ENCODE measurements at regions not wholly inside any gene's neighbourhood (a gene's known extent, or its start where the extent isn't known, plus 50 kb on each side); places are given as distances from the start of the nearest gene placed in this dataset.
A peak's percentile ranks its signal among the peaks of the same experiment; 100 is the strongest.
"Not testable (repeated sequence)": the region's sequence is repeated elsewhere in the genome, so short reads cannot be mapped to it uniquely, and the experiment has no call there.

DNA sequence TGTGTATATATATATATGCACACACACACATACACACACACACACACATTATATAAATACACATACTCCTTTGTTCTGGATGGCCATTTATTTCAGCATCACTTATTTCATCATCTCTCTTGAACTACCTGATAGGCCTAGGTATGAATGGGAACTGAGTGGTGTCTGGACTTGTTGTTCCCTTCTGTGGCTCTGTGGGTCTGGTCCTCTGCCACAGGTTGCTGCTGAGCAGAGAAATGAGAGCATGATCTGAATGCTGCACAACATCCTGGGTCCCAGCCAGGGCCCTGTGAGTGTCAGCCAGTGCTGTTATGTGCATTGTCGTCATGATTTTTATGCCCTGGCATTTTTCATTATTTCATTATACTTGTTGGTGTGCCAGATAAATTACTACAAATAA is 116.3 kb downstream of the CDRT15L2 start:
- intact Hi-C loops (cut with DNase I, micrococcal nuclease); DNase-seq; ATAC-seq; H3K36me3 ChIP-seq (ENCODE audit: low read depth); H3K9me3 ChIP-seq; H3K4me3 ChIP-seq; H3K4me1 ChIP-seq (ENCODE audit: low read depth): not testable (repeated sequence)

DNA sequence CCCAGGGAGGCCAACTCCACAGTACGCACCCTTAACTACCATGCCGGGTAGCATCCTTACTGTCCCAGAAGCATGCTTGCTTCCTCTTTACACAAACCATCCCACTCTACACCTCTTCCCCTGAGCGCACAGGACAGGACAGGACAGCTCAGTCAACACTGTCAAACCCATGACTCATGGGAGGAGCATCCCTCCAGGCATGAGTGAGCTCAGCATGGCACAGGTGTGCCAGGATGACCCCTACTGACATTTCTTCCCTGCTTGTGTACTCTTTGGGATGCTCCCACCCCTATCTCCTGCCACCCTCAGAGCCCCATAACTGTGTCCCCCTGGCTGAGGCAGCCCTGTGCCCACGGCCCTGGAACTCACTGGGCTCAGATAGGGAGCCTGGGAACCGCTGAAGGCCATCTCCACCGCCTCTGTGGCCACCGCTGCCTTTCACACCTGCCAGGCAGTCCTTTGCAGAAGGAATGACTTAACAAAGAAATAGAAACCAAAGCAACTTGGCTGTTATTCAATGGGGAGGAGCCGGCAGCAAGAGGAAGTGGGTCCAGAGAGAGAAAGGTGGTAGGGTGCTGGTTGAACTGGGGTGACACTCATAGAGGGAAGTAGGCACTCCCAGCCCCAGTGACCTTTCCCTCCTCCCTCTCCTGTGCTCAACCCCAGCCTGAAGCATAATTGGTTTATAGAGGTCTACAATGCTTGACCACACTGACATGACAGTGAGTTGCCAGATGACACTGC is 119.1 kb downstream of the CDRT15L2 start:
- H3K4me3 ChIP-seq; intact Hi-C loops (cut with DNase I, micrococcal nuclease); H3K4me1 ChIP-seq (ENCODE audit: low read depth); H3K9me3 ChIP-seq; H3K36me3 ChIP-seq (ENCODE audit: low read depth): not testable (repeated sequence)
- peak in 2 of 3 donors; percentile 23 to 37 for DNase-seq
- peak; percentile 95 for ATAC-seq

DNA sequence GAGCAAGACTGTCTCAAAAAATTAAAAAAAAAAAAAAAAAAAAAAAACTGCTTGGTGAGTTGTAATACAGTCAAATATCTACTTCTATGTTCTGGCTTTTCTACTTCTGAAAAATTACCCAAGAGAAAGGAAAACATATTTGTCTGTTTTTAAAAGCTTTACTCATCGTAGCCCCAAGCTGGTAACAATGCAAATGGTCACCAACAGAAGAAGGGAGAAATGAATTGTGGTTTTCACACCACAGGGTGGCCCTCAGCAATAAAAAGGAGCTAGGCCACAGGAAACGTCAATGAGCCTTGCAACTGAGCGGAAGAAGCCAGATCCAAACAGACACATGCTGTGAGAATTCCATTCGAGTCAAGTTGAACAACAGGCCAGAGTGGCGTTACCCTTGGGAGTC is 121.0 kb downstream of the CDRT15L2 start:
- ATAC-seq; H3K9me3 ChIP-seq; H3K4me1 ChIP-seq (ENCODE audit: low read depth); H3K4me3 ChIP-seq; H3K36me3 ChIP-seq (ENCODE audit: low read depth); intact Hi-C loops (cut with DNase I, micrococcal nuclease); DNase-seq: not testable (repeated sequence)

DNA sequence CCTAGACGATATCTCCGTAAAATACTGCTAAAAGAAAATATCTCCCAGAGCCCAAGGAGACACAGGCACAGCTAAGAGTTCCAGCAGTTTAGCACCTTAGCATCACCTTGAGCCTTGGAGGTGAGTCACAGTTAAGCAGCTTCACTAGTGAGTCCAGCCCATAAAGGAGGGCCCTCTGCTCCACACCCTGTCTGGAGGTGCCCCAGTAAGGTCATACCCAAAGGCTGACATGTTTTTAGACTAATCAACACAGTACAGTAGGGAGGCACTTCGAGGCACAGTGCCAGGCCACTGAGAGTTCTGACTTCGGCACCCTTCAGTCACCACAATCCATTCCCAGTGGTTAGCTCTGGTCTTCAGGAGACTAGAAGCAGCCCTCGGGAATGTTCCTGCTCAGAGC is 121.8 kb downstream of the CDRT15L2 start:
- ATAC-seq; intact Hi-C loops (cut with DNase I, micrococcal nuclease); H3K9me3 ChIP-seq: not testable (repeated sequence)

DNA sequence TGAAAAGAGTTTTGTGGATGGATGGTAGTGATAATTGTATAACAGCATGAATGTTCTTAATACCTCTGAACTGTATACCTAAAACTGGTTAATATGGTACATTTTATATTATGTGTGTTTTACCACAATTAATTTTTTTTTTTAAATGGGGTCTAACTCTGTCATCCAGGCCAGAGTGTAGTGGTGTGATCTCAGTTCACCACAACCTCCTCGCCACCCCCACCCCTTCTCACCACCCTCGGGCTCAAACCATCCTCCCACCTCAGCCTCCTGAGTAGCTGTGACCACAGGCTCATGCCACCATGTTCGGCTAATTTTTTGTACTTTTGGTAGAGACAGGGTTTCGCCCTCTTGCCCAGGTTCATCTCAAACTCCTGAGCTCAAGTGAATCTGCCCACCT is 123.2 kb downstream of the CDRT15L2 start:
- no peaks in the 10 kb centered on the region for H3K9me3 ChIP-seq

More for the DNA sequence above, 121.8 kb downstream of the CDRT15L2 start:
- H3K4me3 ChIP-seq; H3K36me3 ChIP-seq (ENCODE audit: low read depth); DNase-seq; H3K4me1 ChIP-seq (ENCODE audit: low read depth): not testable (repeated sequence)

GRCh38 chr17:20703781-20704180 is 124.3 kb downstream of the CDRT15L2 start:
- intact Hi-C loops (cut with DNase I, micrococcal nuclease): no loop called here
- Histone ChIP-seq H3K4me1 (ENCODE audit: low read depth) (no peaks in the 10 kb centered on the region), H3K4me3 (no peak overlapping the region), H3K36me3 (ENCODE audit: low read depth) (no peaks in the 10 kb centered on the region), H3K9me3 (no peaks in the 10 kb centered on the region)
- ATAC-seq (no peak), DNase-seq (no peak)
- no peak for TF ChIP-seq CTCF (IDR thresholded peaks at IDR 0.05)

More for the DNA sequence above, 123.2 kb downstream of the CDRT15L2 start:
- no peaks in the 10 kb centered on the region for H3K4me1 ChIP-seq (ENCODE audit: low read depth)
- no peak overlapping the region for H3K4me3 ChIP-seq
- ATAC-seq: no peak
- intact Hi-C loops (cut with DNase I, micrococcal nuclease): no loop called here
- H3K36me3 ChIP-seq (ENCODE audit: low read depth): no peaks in the 10 kb centered on the region
- no peak for DNase-seq
- TF ChIP-seq CTCF (IDR thresholded peaks at IDR 0.05): no peak

- H3K4me3 ChIP-seq; H3K4me1 ChIP-seq (ENCODE audit: low read depth); DNase-seq; ATAC-seq; H3K36me3 ChIP-seq (ENCODE audit: low read depth); H3K9me3 ChIP-seq; intact Hi-C loops (cut with DNase I, micrococcal nuclease): not testable (repeated sequence)
Measured at GRCh38 chr17:20705186-20705585, 125.7 kb downstream of the CDRT15L2 start.

GRCh38 chr17:20706751-20707373 is 127.3 kb downstream of the CDRT15L2 start:
- H3K36me3 ChIP-seq (ENCODE audit: low read depth): no peaks in the 10 kb centered on the region
- no peak for TF ChIP-seq CTCF (IDR thresholded peaks at IDR 0.05)
- intact Hi-C loops (cut with DNase I, micrococcal nuclease): no loop called here
- H3K4me3 ChIP-seq: no peak overlapping the region
- H3K9me3 ChIP-seq: no peaks in the 10 kb centered on the region
- ATAC-seq: peak; percentile 91
- DNase-seq: peak in 2 of 3 donors; percentile 21 to 40
- no peaks in the 10 kb centered on the region for H3K4me1 ChIP-seq (ENCODE audit: low read depth)

- H3K36me3 ChIP-seq (ENCODE audit: low read depth); DNase-seq; ATAC-seq; H3K4me1 ChIP-seq (ENCODE audit: low read depth); H3K4me3 ChIP-seq; intact Hi-C loops (cut with DNase I, micrococcal nuclease); H3K9me3 ChIP-seq: not testable (repeated sequence)
Measured at GRCh38 chr17:20708821-20709220, 129.3 kb downstream of the CDRT15L2 start.

DNA sequence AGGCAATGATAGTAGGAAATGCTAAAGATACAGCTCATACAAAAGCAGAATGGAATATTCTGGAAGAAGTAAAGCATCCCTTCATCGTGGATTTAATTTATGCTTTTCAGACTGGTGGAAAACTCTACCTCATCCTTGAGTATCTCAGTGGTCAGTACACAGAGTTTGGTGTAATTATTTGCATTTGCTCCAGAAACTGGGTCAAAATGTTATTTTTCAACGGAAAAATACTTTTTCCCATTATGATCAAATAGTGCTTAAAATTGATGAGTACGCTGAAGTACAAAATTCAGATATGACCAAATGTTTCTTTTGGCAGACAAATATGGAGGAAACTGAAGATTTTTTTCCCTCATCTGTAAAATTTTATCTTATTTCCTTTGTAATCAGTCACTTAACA is 137.0 kb downstream of the CDRT15L2 start:
- H3K36me3 ChIP-seq (ENCODE audit: low read depth); ATAC-seq; H3K4me3 ChIP-seq; H3K4me1 ChIP-seq (ENCODE audit: low read depth); H3K9me3 ChIP-seq; intact Hi-C loops (cut with DNase I, micrococcal nuclease); DNase-seq: not testable (repeated sequence)
